ENCODE measurements at regions not wholly inside any gene's neighbourhood (a gene's known extent, or its start where the extent isn't known, plus 50 kb on each side); places are given as distances from the start of the nearest gene placed in this dataset.

GRCh38 chr3:148369381-148369780 lies 328.3 kb upstream of the AGTR1 start:
- TF ChIP-seq CTCF (IDR thresholded peaks at IDR 0.05) (no peak), POLR2AphosphoS5 (IDR thresholded peaks at IDR 0.05) (no peak), EP300 (IDR thresholded peaks at IDR 0.05) (no peak)
